Peyer's patch (tissue), 4 donors: ENCODE measurements at regions not wholly inside any gene's neighbourhood (a gene's known extent, or its start where the extent isn't known, plus 50 kb on each side); places are given as distances from the start of the nearest gene placed in this dataset.

Source experiments
- POLR2A ChIP-seq, 2 donors: fragments of 450-650 bp; IDR thresholded peaks; one replicate each; pipeline ENCODE4 v1.5.1; 2017; ENCODE audit warnings: antibody characterized with exemption in 2 of 2, mild to moderate bottlenecking in 2 of 2, moderate library complexity in 2 of 2
- TF ChIP-seq, protein P1 (sequence below), 6 experiments: fragments of 450-650 bp in 4 of 6; fragments of 200-600 bp in 2 of 6; sonication (generic) in 1 of 6; IDR thresholded peaks; one replicate each; pipeline ENCODE4 v1.5.1; 2017 to 2019; ENCODE audit warnings: antibody characterized with exemption in 6 of 6, mild to moderate bottlenecking in 3 of 6, moderate library complexity in 1 of 6

DNA sequence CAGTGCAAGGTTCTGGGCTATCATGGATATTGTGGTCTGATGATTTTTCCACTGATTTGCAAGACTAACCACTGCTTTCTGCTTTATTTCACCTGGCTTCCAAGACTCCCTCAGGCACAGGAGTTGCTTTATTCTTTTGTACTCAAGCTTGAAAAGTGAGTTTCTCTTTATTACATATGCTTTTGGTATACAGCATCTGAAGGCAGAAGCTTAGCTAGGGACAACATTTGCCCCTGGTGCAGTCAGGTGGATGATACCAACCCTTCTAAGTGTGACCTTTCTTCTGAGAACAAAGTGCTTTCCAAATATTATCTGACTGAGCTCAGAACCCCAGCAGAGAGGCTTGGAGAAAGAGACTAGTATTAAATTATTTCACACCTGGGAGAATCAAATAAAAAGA lies 94.0 kb upstream of the PHACTR1 start:
- TF ChIP-seq, protein P1, sequence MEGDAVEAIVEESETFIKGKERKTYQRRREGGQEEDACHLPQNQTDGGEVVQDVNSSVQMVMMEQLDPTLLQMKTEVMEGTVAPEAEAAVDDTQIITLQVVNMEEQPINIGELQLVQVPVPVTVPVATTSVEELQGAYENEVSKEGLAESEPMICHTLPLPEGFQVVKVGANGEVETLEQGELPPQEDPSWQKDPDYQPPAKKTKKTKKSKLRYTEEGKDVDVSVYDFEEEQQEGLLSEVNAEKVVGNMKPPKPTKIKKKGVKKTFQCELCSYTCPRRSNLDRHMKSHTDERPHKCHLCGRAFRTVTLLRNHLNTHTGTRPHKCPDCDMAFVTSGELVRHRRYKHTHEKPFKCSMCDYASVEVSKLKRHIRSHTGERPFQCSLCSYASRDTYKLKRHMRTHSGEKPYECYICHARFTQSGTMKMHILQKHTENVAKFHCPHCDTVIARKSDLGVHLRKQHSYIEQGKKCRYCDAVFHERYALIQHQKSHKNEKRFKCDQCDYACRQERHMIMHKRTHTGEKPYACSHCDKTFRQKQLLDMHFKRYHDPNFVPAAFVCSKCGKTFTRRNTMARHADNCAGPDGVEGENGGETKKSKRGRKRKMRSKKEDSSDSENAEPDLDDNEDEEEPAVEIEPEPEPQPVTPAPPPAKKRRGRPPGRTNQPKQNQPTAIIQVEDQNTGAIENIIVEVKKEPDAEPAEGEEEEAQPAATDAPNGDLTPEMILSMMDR (IDR thresholded peaks at IDR 0.05) = no peak
- TF ChIP-seq POLR2A (IDR thresholded peaks at IDR 0.05) = no peak
